Thyroid gland (tissue), 4 donors: ENCODE measurements at regions not wholly inside any gene's neighbourhood (a gene's known extent, or its start where the extent isn't known, plus 50 kb on each side); places are given as distances from the start of the nearest gene placed in this dataset.

ENCODE experiments used
- POLR2A ChIP-seq, 2 donors: fragments of 450-650 bp; IDR thresholded peaks; one replicate each; pipeline ENCODE4 v1.6.1; 2017; ENCODE audit warnings: antibody characterized with exemption in 2 of 2, mild to moderate bottlenecking in 2 of 2, moderate library complexity in 1 of 2
- TF ChIP-seq, protein P1 (sequence below), 6 experiments: fragments of 200-600 bp in 3 of 6; fragments of 450-650 bp in 3 of 6; sonication (generic) in 3 of 6; IDR thresholded peaks; one replicate each; pipeline ENCODE4 v1.5.1; 2016 to 2019; ENCODE audit warnings: antibody characterized with exemption in 6 of 6, mild to moderate bottlenecking in 2 of 6, inconsistent platforms in 1 of 6, moderate library complexity in 1 of 6

DNA sequence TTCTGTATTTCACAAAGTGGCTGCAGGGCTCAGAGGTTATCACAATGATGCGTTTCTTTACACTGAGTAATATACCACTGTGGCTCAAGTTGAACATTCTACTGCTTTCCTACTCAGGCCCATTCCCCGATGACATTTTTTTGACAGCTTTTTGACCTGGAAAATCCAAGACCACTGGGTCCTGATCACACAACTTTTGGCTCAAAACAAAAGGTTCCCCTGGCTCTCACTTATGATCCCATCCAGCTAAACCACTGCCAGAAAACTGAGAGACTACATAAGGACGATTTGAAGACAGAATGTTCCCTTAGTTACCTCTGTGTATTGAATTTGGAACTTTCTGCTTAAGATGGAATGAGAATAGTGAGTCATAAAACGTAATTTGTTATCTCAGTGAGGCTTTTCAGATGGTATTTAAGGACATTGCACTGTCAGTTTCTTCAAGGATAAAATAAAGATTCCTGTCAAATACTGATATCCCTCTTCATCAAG is 78.0 kb upstream of the FBXL7 start:
- TF ChIP-seq POLR2A (IDR thresholded peaks at IDR 0.05) = no peak
- TF ChIP-seq, protein P1, sequence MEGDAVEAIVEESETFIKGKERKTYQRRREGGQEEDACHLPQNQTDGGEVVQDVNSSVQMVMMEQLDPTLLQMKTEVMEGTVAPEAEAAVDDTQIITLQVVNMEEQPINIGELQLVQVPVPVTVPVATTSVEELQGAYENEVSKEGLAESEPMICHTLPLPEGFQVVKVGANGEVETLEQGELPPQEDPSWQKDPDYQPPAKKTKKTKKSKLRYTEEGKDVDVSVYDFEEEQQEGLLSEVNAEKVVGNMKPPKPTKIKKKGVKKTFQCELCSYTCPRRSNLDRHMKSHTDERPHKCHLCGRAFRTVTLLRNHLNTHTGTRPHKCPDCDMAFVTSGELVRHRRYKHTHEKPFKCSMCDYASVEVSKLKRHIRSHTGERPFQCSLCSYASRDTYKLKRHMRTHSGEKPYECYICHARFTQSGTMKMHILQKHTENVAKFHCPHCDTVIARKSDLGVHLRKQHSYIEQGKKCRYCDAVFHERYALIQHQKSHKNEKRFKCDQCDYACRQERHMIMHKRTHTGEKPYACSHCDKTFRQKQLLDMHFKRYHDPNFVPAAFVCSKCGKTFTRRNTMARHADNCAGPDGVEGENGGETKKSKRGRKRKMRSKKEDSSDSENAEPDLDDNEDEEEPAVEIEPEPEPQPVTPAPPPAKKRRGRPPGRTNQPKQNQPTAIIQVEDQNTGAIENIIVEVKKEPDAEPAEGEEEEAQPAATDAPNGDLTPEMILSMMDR (IDR thresholded peaks at IDR 0.05) = no peak
